Liver (tissue), 3 donors: ENCODE measurements at regions not wholly inside any gene's neighbourhood (a gene's known extent, or its start where the extent isn't known, plus 50 kb on each side); places are given as distances from the start of the nearest gene placed in this dataset.

ENCODE experiments used
- EGR1 ChIP-seq, 2 donors: IDR thresholded peaks; 2 replicates each; pipeline ENCODE4 v1.6.1; 2016 to 2018; ENCODE audit warnings: antibody characterized with exemption in 2 of 2, low read depth in 2 of 2
- GABPA ChIP-seq, 2 donors: IDR thresholded peaks in 1 of 2; conservative IDR thresholded peaks in 1 of 2; 2 replicates each; pipeline ENCODE4 v1.6.1; 2016; ENCODE audit warnings: antibody characterized with exemption in 2 of 2, mild to moderate bottlenecking in 1 of 2, moderate library complexity in 1 of 2
- JUND ChIP-seq, 2 donors: IDR thresholded peaks; 2 replicates each; pipeline ENCODE4 v1.6.1; 2016; ENCODE audit warnings: antibody characterized with exemption in 2 of 2
- NR2F2 ChIP-seq: IDR thresholded peaks from 2 replicates; pipeline ENCODE4 v1.6.1; 2016; ENCODE audit warnings: antibody characterized with exemption
- RAD21 ChIP-seq, 2 donors: IDR thresholded peaks; 2 replicates each; pipeline ENCODE4 v1.6.1; 2016; ENCODE audit warnings: antibody characterized with exemption in 2 of 2, mild to moderate bottlenecking in 2 of 2
- RXRA ChIP-seq, 2 donors: IDR thresholded peaks; 2 replicates each; pipeline ENCODE4 v1.6.1; 2017 to 2018; ENCODE audit warnings: antibody characterized with exemption in 2 of 2, mild to moderate bottlenecking in 1 of 2
- SP1 ChIP-seq: IDR thresholded peaks from 2 replicates; pipeline ENCODE4 v1.6.1; 2018; ENCODE audit warnings: antibody characterized with exemption, mild to moderate bottlenecking
- TAF1 ChIP-seq: conservative IDR thresholded peaks from 2 replicates; pipeline ENCODE4 v1.6.1; 2016; ENCODE audit warnings: antibody characterized with exemption, mild to moderate bottlenecking
- YY1 ChIP-seq: IDR thresholded peaks from 2 replicates; pipeline ENCODE4 v1.6.1; 2016; ENCODE audit warnings: antibody characterized with exemption, mild to moderate bottlenecking
- ZBTB33 ChIP-seq: IDR thresholded peaks from 2 replicates; pipeline ENCODE4 v1.6.1; 2016; ENCODE audit warnings: antibody characterized with exemption
- TF ChIP-seq, protein P1 (sequence below): fragments of 150-350 bp; IDR thresholded peaks from 2 replicates; pipeline ENCODE4 v1.5.1; 2017; ENCODE audit warnings: improper control_type of control experiment, low read depth, low read length; ENCODE audit not compliant: missing input control
- TF ChIP-seq, protein P2 (sequence below): IDR thresholded peaks from 2 replicates; pipeline ENCODE4 v1.6.1; 2016; ENCODE audit warnings: antibody characterized with exemption, mild to moderate bottlenecking
- donor health status: healthy.
- donor health status: healthy.

DNA sequence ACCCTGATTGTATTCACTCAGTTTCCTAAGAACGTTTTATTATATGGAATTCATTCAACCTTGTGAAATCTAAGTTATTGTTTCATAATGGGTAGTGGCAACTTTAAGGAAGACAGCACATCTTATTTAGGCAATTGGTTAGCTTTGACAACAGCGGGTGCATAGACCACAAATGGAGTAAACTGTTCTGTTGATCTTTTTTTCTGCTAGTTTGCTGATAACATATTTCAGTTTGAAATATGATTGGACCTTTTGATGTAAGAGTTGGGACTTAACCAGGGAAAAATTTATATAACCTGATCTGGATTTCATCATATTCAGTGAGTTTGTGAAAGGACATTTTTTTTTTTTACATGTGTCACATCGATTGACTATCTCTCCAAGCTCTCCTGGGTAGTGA is 151.7 kb downstream of the HLX start:
- TF ChIP-seq SP1 (no peak), YY1 (no peak), RXRA (IDR thresholded peaks at IDR 0.05) (no peak), NR2F2 (no peak), EGR1 (IDR thresholded peaks at IDR 0.05; ENCODE audit: low read depth in 2 of 2) (no peak), RAD21 (IDR thresholded peaks at IDR 0.05) (no peak), GABPA (IDR thresholded peaks at IDR 0.05 in 1 of 2, conservative IDR thresholded peaks at IDR 0.05 in 1 of 2) (no peak), TAF1 (no peak), JUND (IDR thresholded peaks at IDR 0.05) (no peak), ZBTB33 (no peak)
- TF ChIP-seq, protein P1, sequence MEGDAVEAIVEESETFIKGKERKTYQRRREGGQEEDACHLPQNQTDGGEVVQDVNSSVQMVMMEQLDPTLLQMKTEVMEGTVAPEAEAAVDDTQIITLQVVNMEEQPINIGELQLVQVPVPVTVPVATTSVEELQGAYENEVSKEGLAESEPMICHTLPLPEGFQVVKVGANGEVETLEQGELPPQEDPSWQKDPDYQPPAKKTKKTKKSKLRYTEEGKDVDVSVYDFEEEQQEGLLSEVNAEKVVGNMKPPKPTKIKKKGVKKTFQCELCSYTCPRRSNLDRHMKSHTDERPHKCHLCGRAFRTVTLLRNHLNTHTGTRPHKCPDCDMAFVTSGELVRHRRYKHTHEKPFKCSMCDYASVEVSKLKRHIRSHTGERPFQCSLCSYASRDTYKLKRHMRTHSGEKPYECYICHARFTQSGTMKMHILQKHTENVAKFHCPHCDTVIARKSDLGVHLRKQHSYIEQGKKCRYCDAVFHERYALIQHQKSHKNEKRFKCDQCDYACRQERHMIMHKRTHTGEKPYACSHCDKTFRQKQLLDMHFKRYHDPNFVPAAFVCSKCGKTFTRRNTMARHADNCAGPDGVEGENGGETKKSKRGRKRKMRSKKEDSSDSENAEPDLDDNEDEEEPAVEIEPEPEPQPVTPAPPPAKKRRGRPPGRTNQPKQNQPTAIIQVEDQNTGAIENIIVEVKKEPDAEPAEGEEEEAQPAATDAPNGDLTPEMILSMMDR = no peak
- TF ChIP-seq, protein P2, sequence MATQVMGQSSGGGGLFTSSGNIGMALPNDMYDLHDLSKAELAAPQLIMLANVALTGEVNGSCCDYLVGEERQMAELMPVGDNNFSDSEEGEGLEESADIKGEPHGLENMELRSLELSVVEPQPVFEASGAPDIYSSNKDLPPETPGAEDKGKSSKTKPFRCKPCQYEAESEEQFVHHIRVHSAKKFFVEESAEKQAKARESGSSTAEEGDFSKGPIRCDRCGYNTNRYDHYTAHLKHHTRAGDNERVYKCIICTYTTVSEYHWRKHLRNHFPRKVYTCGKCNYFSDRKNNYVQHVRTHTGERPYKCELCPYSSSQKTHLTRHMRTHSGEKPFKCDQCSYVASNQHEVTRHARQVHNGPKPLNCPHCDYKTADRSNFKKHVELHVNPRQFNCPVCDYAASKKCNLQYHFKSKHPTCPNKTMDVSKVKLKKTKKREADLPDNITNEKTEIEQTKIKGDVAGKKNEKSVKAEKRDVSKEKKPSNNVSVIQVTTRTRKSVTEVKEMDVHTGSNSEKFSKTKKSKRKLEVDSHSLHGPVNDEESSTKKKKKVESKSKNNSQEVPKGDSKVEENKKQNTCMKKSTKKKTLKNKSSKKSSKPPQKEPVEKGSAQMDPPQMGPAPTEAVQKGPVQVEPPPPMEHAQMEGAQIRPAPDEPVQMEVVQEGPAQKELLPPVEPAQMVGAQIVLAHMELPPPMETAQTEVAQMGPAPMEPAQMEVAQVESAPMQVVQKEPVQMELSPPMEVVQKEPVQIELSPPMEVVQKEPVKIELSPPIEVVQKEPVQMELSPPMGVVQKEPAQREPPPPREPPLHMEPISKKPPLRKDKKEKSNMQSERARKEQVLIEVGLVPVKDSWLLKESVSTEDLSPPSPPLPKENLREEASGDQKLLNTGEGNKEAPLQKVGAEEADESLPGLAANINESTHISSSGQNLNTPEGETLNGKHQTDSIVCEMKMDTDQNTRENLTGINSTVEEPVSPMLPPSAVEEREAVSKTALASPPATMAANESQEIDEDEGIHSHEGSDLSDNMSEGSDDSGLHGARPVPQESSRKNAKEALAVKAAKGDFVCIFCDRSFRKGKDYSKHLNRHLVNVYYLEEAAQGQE = no peak
